Gastroesophageal sphincter (tissue), 4 donors: ENCODE measurements at regions not wholly inside any gene's neighbourhood (a gene's known extent, or its start where the extent isn't known, plus 50 kb on each side); places are given as distances from the start of the nearest gene placed in this dataset.
A peak's percentile ranks its signal among the peaks of the same experiment; 100 is the strongest.

ENCODE experiments used
- ATAC-seq: fragments of 150-250 bp; one replicate; pipeline ENCODE4 v1.9.1; 2016; ENCODE audit warnings: mild to moderate bottlenecking, moderate library complexity
- H3K27ac ChIP-seq, 4 donors: fragments of 200-600 bp; sonication (generic) in 3 of 4; 1 replicate in 3 of 4; 2 replicates in 1 of 4; pipeline ENCODE4 v1.5.1; 2016 to 2019
- H3K27me3 ChIP-seq: fragments of 200-600 bp; sonication (generic); one replicate; pipeline ENCODE4 v1.5.1; 2019
- H3K36me3 ChIP-seq, 2 donors: fragments of 200-600 bp; sonication (generic); one replicate each; pipeline ENCODE4 v1.5.1; 2019; ENCODE audit warnings: control low read depth in 1 of 2
- H3K4me1 ChIP-seq, 3 donors: fragments of 200-600 bp; sonication (generic); 1 replicate in 2 of 3; 2 replicates in 1 of 3; pipeline ENCODE4 v1.5.1; 2016 to 2019; ENCODE audit warnings: control low read depth in 2 of 3
- H3K4me3 ChIP-seq, 2 donors: fragments of 200-600 bp; sonication (generic); one replicate each; pipeline ENCODE4 v1.5.1; 2019; ENCODE audit warnings: mild to moderate bottlenecking in 1 of 2, moderate library complexity in 1 of 2
- H3K9me3 ChIP-seq, 3 donors: fragments of 200-600 bp; sonication (generic); one replicate each; pipeline ENCODE4 v1.5.1; 2017 to 2019; ENCODE audit warnings: control low read depth in 2 of 3
- EP300 ChIP-seq: sonication (generic); formaldehyde crosslinking; IDR thresholded peaks from one replicate; pipeline ENCODE4 v1.6.1; 2017; ENCODE audit warnings: antibody characterized with exemption, mild to moderate bottlenecking
- POLR2A ChIP-seq, 2 donors: fragments of 450-650 bp; IDR thresholded peaks; one replicate each; pipeline ENCODE4 v1.6.1; 2017; ENCODE audit warnings: antibody characterized with exemption in 2 of 2, mild to moderate bottlenecking in 2 of 2, moderate library complexity in 1 of 2
- POLR2AphosphoS5 ChIP-seq: sonication (generic); formaldehyde crosslinking; IDR thresholded peaks from one replicate; pipeline ENCODE4 v1.6.1; 2017; ENCODE audit warnings: antibody characterized with exemption
- WGBS, 2 donors: methylation state at CpG; one replicate each; pipeline ENCODE4 v1.1.5; 2018; ENCODE audit warnings: low coverage in 1 of 2; 5-methylcytosine and 5-hydroxymethylcytosine counted together
- TF ChIP-seq, protein P1 (sequence below), 4 experiments: fragments of 200-600 bp in 2 of 4; fragments of 450-650 bp in 2 of 4; sonication (generic) in 1 of 4; IDR thresholded peaks; one replicate each; pipeline ENCODE4 v1.5.1; 2017 to 2019; ENCODE audit warnings: antibody characterized with exemption in 4 of 4, mild to moderate bottlenecking in 2 of 4, moderate library complexity in 2 of 4

DNA sequence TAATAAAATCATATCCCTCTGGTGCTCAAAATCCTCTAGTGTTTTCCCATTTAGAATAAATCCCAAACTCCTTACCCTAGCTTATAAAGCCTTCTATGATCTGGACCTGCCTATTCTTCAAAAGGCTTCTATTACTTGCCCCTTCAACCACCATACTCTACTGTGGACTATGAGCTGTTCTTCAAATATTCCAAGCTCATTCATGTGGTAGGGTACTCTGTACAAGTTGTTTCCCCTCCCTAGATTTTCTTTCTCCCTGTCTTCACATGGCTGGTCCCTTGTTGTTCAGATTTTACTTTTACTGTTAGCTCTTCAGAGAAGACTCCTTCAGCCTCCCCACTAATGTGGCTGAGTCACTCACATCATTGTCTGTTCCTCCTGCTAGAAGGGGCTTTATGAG lies 193.2 kb downstream of the OGFRL1 start:
- ATAC-seq, result no peak
- Histone ChIP-seq H3K27ac (no peak overlapping the region), H3K9me3 (no peaks in the 10 kb centered on the region), H3K4me1 (peaks cover 10 to 30% (median 11%) of the 10 kb centered on the region in 3 donors), H3K27me3 (no peaks in the 10 kb centered on the region), H3K36me3 (no peaks in the 10 kb centered on the region), H3K4me3 (no peak overlapping the region)
- TF ChIP-seq, protein P1, sequence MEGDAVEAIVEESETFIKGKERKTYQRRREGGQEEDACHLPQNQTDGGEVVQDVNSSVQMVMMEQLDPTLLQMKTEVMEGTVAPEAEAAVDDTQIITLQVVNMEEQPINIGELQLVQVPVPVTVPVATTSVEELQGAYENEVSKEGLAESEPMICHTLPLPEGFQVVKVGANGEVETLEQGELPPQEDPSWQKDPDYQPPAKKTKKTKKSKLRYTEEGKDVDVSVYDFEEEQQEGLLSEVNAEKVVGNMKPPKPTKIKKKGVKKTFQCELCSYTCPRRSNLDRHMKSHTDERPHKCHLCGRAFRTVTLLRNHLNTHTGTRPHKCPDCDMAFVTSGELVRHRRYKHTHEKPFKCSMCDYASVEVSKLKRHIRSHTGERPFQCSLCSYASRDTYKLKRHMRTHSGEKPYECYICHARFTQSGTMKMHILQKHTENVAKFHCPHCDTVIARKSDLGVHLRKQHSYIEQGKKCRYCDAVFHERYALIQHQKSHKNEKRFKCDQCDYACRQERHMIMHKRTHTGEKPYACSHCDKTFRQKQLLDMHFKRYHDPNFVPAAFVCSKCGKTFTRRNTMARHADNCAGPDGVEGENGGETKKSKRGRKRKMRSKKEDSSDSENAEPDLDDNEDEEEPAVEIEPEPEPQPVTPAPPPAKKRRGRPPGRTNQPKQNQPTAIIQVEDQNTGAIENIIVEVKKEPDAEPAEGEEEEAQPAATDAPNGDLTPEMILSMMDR (IDR thresholded peaks at IDR 0.05), result no peak
- no peak for TF ChIP-seq EP300
- no peak for TF ChIP-seq POLR2A (IDR thresholded peaks at IDR 0.05)
- TF ChIP-seq POLR2AphosphoS5, result no peak

DNA sequence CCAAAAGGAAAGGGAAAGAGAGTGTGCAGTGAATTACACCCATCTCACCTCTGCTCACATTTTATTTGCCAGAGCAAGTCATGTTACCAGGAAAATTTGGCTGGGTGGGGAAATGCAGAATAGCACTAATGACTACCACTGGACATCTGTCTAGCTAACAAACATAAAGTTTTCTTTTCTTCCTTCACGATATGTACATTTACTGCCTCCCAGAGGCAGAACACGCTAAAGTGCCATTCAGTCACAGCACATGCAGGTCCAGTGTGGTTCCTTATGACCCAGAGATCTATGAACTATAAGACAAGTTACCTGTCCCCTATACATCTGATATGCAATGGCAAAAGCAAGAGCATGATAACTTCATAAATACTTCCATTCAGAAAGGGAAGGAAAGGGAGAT lies 194.1 kb downstream of the OGFRL1 start:
- 93% methylated on average over 2 of the region's 2 CpGs; no CpG with 5 or more reads in 1 of the 2 donors for WGBS, 2 donors
- ATAC-seq, result no peak
- Histone ChIP-seq H3K4me1 (peaks cover 10 to 24% (median 11%) of the 10 kb centered on the region in 3 donors), H3K27ac (no peak overlapping the region), H3K36me3 (no peaks in the 10 kb centered on the region), H3K27me3 (no peaks in the 10 kb centered on the region), H3K4me3 (no peak overlapping the region), H3K9me3 (no peaks in the 10 kb centered on the region)
- TF ChIP-seq, protein P1 (IDR thresholded peaks at IDR 0.05), result peak in 1 of 4 experiments; percentile 27
- TF ChIP-seq POLR2A (IDR thresholded peaks at IDR 0.05), result no peak

DNA sequence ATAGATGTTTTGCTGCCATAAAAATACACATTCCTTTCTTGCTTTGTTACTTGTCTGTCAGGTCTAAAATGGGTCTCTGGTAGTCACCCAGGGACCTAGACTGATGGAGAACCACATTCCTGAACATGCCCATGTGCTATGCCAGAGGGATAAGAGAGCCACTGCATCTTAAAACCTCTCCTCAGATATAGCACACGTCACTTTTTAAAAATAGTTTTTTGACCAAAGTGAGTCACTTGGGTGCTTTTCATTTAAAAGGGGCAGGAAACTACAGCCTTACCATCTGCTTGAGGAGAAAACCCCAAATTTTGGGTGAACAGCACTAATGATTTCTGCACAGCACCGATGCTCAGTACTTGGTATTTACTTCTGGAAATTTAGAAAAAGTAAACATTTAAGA lies 197.8 kb downstream of the OGFRL1 start:
- Histone ChIP-seq H3K4me3 (no peak overlapping the region), H3K27ac (no peak overlapping the region), H3K9me3 (no peaks in the 10 kb centered on the region), H3K4me1 (peaks cover 0 to 9% (median 2%) of the 10 kb centered on the region in 3 donors), H3K27me3 (no peaks in the 10 kb centered on the region), H3K36me3 (no peaks in the 10 kb centered on the region)
- no peak for ATAC-seq
- TF ChIP-seq, protein P1 (IDR thresholded peaks at IDR 0.05), result no peak
- TF ChIP-seq POLR2AphosphoS5 (no peak), POLR2A (IDR thresholded peaks at IDR 0.05) (no peak), EP300 (no peak)
- 47 to 59% methylated on average over 2 of the region's 2 CpGs for WGBS, 2 donors

GRCh38 chr6:71488186-71488585 lies 199.6 kb downstream of the OGFRL1 start:
- no peaks in the 10 kb centered on the region for H3K36me3 ChIP-seq
- H3K27me3 ChIP-seq, result no peaks in the 10 kb centered on the region
- peaks cover 0 to 9% (median 2%) of the 10 kb centered on the region in 3 donors for H3K4me1 ChIP-seq
- no peak overlapping the region for H3K4me3 ChIP-seq
- 46 to 92% methylated on average over 4 of the region's 4 CpGs for WGBS, 2 donors
- TF ChIP-seq POLR2A (IDR thresholded peaks at IDR 0.05) (no peak), POLR2AphosphoS5 (no peak), EP300 (no peak)
- TF ChIP-seq, protein P1 (IDR thresholded peaks at IDR 0.05), result no peak
- no peaks in the 10 kb centered on the region for H3K9me3 ChIP-seq
- H3K27ac ChIP-seq, result no peak overlapping the region
- ATAC-seq, result no peak

GRCh38 chr6:71489736-71490135 lies 201.1 kb downstream of the OGFRL1 start:
- Histone ChIP-seq H3K27me3 (no peaks in the 10 kb centered on the region), H3K27ac (peak overlapping the region in 1 of 4 donors; percentile 21), H3K36me3 (no peaks in the 10 kb centered on the region), H3K4me3 (no peak overlapping the region), H3K4me1 (peaks cover 0 to 9% (median 2%) of the 10 kb centered on the region in 3 donors), H3K9me3 (no peaks in the 10 kb centered on the region)
- TF ChIP-seq, protein P1 (IDR thresholded peaks at IDR 0.05), result no peak
- TF ChIP-seq POLR2A (IDR thresholded peaks at IDR 0.05) (no peak), EP300 (no peak), POLR2AphosphoS5 (no peak)
- WGBS, 2 donors, result 31 to 40% methylated on average over 1 to 3 of the region's 3 CpGs
- ATAC-seq, result peak; percentile 60
